ENCODE measurements at regions not wholly inside any gene's neighbourhood (a gene's known extent, or its start where the extent isn't known, plus 50 kb on each side); places are given as distances from the start of the nearest gene placed in this dataset.
"Not testable (repeated sequence)": the region's sequence is repeated elsewhere in the genome, so short reads cannot be mapped to it uniquely, and the experiment has no call there.

GRCh38 chr11:67849766-67850165, 154.1 kb downstream of the UNC93B1 start:
- H3K79me2 ChIP-seq (ENCODE audit: control insufficient read depth, insufficient read depth, low read length); BruUV-seq (replicated peaks); H3K4me2 ChIP-seq (ENCODE audit: insufficient read depth, low read length); H3K9ac ChIP-seq (replicated peaks; ENCODE audit: extremely low read depth, insufficient read depth, low read length); H3K27me3 ChIP-seq (ENCODE audit: control insufficient read depth in 2 of 2, insufficient read depth in 2 of 2, low read length in 2 of 2); H4K20me1 ChIP-seq (replicated peaks; ENCODE audit: control insufficient read depth, extremely low read depth, insufficient read depth, low read length); dilution Hi-C loops (cut with MboI; ENCODE audit: extremely low pct_ligation_motif_present, low sequenced_read_pairs); H3K9me1 ChIP-seq (replicated peaks; ENCODE audit: control insufficient read depth, extremely low read depth, insufficient read depth, low read length); H3K27ac ChIP-seq (ENCODE audit: insufficient read depth, low read depth, low read length); CTCF ChIA-PET; H3K4me3 ChIP-seq (replicated peaks in 1 of 3; ENCODE audit: insufficient read depth in 1 of 3, low read depth in 1 of 3, low read length in 3 of 3); POLR2A ChIA-PET; H2AFZ ChIP-seq (ENCODE audit: low read depth, low read length); FAIRE-seq; H3K4me1 ChIP-seq (ENCODE audit: control insufficient read depth, extremely low read depth, insufficient read depth, low read length); H3K36me3 ChIP-seq (ENCODE audit: control insufficient read depth in 2 of 2, extremely low read depth in 1 of 2, insufficient read depth in 2 of 2, low read length in 2 of 2); DNase-seq (ENCODE audit: low read depth, low spot score); H3K9me3 ChIP-seq (replicated peaks; ENCODE audit: control insufficient read depth, insufficient read depth, low read length); intact Hi-C loops (cut with micrococcal nuclease): not testable (repeated sequence)

GRCh38 chr11:67847896-67848875, 155.7 kb downstream of the UNC93B1 start:
- CTCF ChIA-PET = interaction anchor here (2.5 kb wide), 1 partner anchor 107 kb away, joined by 20 read pairs; no protein-coding TSS in a partner anchor
- H3K36me3 ChIP-seq (ENCODE audit: control insufficient read depth in 2 of 2, extremely low read depth in 1 of 2, insufficient read depth in 2 of 2, low read length in 2 of 2); H3K27ac ChIP-seq (ENCODE audit: insufficient read depth, low read depth, low read length); H3K27me3 ChIP-seq (ENCODE audit: control insufficient read depth in 2 of 2, insufficient read depth in 2 of 2, low read length in 2 of 2); H3K9ac ChIP-seq (replicated peaks; ENCODE audit: extremely low read depth, insufficient read depth, low read length); H3K79me2 ChIP-seq (ENCODE audit: control insufficient read depth, insufficient read depth, low read length); H4K20me1 ChIP-seq (replicated peaks; ENCODE audit: control insufficient read depth, extremely low read depth, insufficient read depth, low read length); H3K4me1 ChIP-seq (ENCODE audit: control insufficient read depth, extremely low read depth, insufficient read depth, low read length); FAIRE-seq; H3K4me2 ChIP-seq (ENCODE audit: insufficient read depth, low read length); H3K9me3 ChIP-seq (replicated peaks; ENCODE audit: control insufficient read depth, insufficient read depth, low read length); H3K9me1 ChIP-seq (replicated peaks; ENCODE audit: control insufficient read depth, extremely low read depth, insufficient read depth, low read length); H2AFZ ChIP-seq (ENCODE audit: low read depth, low read length); H3K4me3 ChIP-seq (replicated peaks in 1 of 3; ENCODE audit: insufficient read depth in 1 of 3, low read depth in 1 of 3, low read length in 3 of 3); DNase-seq (ENCODE audit: low read depth, low spot score); POLR2A ChIA-PET; dilution Hi-C loops (cut with MboI; ENCODE audit: extremely low pct_ligation_motif_present, low sequenced_read_pairs); BruUV-seq (replicated peaks); intact Hi-C loops (cut with micrococcal nuclease): not testable (repeated sequence)
- peak in 1 of 2 donors; percentile 8 for TF ChIP-seq CTCF (IDR thresholded peaks at IDR 0.05; ENCODE audit: extremely low read depth in 1 of 2, insufficient read depth in 1 of 2, low read depth in 1 of 2, low read length in 2 of 2)

- BruUV-seq (replicated peaks); H3K9ac ChIP-seq (replicated peaks; ENCODE audit: extremely low read depth, insufficient read depth, low read length); H3K4me2 ChIP-seq (ENCODE audit: insufficient read depth, low read length); H3K27me3 ChIP-seq (ENCODE audit: control insufficient read depth in 2 of 2, insufficient read depth in 2 of 2, low read length in 2 of 2); H3K9me1 ChIP-seq (replicated peaks; ENCODE audit: control insufficient read depth, extremely low read depth, insufficient read depth, low read length); intact Hi-C loops (cut with micrococcal nuclease); H3K4me1 ChIP-seq (ENCODE audit: control insufficient read depth, extremely low read depth, insufficient read depth, low read length); dilution Hi-C loops (cut with MboI; ENCODE audit: extremely low pct_ligation_motif_present, low sequenced_read_pairs); H3K4me3 ChIP-seq (replicated peaks in 1 of 3; ENCODE audit: insufficient read depth in 1 of 3, low read depth in 1 of 3, low read length in 3 of 3); H4K20me1 ChIP-seq (replicated peaks; ENCODE audit: control insufficient read depth, extremely low read depth, insufficient read depth, low read length); H2AFZ ChIP-seq (ENCODE audit: low read depth, low read length); H3K36me3 ChIP-seq (ENCODE audit: control insufficient read depth in 2 of 2, extremely low read depth in 1 of 2, insufficient read depth in 2 of 2, low read length in 2 of 2); FAIRE-seq; POLR2A ChIA-PET; CTCF ChIA-PET; DNase-seq (ENCODE audit: low read depth, low spot score); H3K27ac ChIP-seq (ENCODE audit: insufficient read depth, low read depth, low read length); H3K9me3 ChIP-seq (replicated peaks; ENCODE audit: control insufficient read depth, insufficient read depth, low read length); H3K79me2 ChIP-seq (ENCODE audit: control insufficient read depth, insufficient read depth, low read length): not testable (repeated sequence)
Measured at GRCh38 chr11:67846303-67846702, 157.6 kb downstream of the UNC93B1 start.
